ENCODE measurements at regions not wholly inside any gene's neighbourhood (a gene's known extent, or its start where the extent isn't known, plus 50 kb on each side); places are given as distances from the start of the nearest gene placed in this dataset.
"Not testable (repeated sequence)": the region's sequence is repeated elsewhere in the genome, so short reads cannot be mapped to it uniquely, and the experiment has no call there.

- no peak for DNase-seq (ENCODE audit: low read depth in 3 of 3, low spot score in 1 of 3)
These were observed 222.6 kb upstream of the DPYD start for GRCh38 chr1:98143403-98143802.

DNA sequence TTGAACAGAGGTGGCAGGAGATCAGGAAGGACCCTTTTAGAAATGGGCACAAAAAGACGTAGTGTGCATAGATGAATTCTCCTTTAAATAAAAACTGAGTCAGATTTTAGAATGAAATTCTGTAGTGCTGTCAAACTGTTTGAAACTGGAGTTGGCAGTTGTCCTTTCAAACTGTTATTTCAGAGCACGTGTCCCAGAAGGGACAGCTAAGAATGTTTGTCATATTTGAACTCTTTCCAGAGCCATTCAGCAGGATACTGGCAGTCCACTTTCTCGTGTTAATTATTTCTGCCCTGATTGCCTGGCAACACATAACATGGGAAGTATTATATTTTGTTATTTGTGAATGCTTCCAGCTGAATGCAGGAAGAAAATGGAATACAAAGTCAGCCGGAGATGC lies 212.3 kb upstream of the DPYD start:
- no peak for DNase-seq (ENCODE audit: low read depth in 3 of 3, low spot score in 1 of 3)

DNA sequence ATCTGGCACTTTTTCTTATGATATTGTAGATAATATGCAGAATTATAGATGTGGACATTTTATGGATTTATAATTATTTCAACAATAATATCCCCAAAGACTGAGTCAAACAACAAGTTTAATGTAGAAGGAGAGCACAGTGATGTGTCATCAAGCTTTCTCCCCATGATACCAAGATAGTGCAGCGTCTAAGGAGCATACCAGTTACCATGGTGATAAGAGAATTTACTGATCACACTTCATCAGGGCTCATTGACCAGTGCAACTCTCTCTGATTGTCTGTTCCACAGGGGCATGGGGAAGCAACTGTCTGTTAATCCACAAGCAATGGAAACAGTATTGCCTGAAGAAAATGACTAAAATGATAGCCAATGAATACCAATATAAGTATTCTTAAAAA lies 209.6 kb upstream of the DPYD start:
- DNase-seq (ENCODE audit: low read depth in 3 of 3, low spot score in 1 of 3), result no peak

GRCh38 chr1:98129491-98129890 lies 208.7 kb upstream of the DPYD start:
- no peak for DNase-seq (ENCODE audit: low read depth in 3 of 3, low spot score in 1 of 3)

DNA sequence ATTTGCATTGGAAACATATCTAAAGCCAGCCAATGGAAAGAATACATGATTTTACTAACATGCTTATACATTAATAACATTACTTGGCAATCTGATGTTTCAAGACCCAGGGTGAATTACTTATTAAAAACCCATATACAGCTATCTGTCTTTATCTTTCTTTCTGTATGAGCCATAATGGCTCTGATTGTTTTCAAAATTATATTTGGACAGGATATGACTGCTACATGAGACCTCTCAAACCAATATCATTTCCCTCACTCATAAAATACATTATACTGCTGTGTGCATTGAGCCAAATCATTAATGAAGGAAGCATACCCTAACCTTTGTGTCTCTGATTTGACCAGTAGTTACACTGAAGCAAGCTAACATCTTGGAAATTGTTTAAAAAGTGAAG lies 205.9 kb upstream of the DPYD start:
- no peak for DNase-seq (ENCODE audit: low read depth in 3 of 3, low spot score in 1 of 3)

- no peak for DNase-seq (ENCODE audit: low read depth in 3 of 3, low spot score in 1 of 3)
These were observed 200.8 kb upstream of the DPYD start for GRCh38 chr1:98121646-98122045.

GRCh38 chr1:98119796-98120195 lies 199.0 kb upstream of the DPYD start:
- no peak for DNase-seq (ENCODE audit: low read depth in 3 of 3, low spot score in 1 of 3)

- no peak for DNase-seq (ENCODE audit: low read depth in 3 of 3, low spot score in 1 of 3)
These were observed 193.0 kb upstream of the DPYD start for GRCh38 chr1:98113811-98114210.

DNA sequence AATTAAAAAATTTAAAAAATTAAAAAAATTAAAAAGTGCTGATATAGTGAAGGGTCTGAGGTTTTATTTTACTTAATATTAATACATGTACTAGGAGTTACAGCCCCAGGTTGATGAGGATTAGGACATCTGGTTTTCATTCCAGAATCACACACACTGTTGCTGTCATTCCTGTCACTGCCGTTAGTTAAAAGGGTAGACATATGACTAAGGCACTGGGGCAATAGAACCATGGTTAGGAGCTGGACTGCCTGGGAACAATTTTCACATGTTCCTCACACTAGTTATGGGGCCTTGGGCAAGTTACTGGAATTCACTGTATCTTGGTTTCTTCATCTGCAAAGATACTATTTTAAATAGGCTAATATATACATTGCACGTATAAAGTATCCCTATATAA lies 191.8 kb upstream of the DPYD start:
- no peak for DNase-seq (ENCODE audit: low read depth in 3 of 3, low spot score in 1 of 3)

- DNase-seq (ENCODE audit: low read depth in 3 of 3, low spot score in 1 of 3), result no peak
These were observed 189.8 kb upstream of the DPYD start for GRCh38 chr1:98110674-98111073.

GRCh38 chr1:98108378-98108777 lies 187.5 kb upstream of the DPYD start:
- not testable (repeated sequence) for DNase-seq (ENCODE audit: low read depth in 3 of 3, low spot score in 1 of 3)

DNA sequence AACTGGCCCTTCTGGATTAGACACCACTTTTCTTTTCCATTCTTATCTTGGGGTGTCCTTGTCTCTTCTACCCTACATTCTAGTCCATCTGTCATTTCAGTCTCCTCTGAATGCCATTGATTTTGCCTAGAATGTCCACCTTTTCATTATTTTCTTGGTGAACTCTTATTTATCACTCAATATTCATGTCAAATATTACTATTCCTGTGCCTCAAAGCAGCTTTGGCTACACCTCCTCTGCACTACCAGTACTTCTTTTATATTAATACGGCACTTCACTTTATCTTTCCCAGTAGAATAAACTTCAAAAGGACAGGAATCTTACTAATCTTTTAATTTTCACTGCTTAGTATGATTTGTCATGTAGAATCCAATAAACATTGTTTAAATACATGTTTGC lies 186.4 kb upstream of the DPYD start:
- no peak for DNase-seq (ENCODE audit: low read depth in 3 of 3, low spot score in 1 of 3)

GRCh38 chr1:98104289-98104688 lies 183.5 kb upstream of the DPYD start:
- no peak for DNase-seq (ENCODE audit: low read depth in 3 of 3, low spot score in 1 of 3)

- no peak for DNase-seq (ENCODE audit: low read depth in 3 of 3, low spot score in 1 of 3)
These were observed 182.9 kb upstream of the DPYD start for GRCh38 chr1:98103617-98104285.

DNA sequence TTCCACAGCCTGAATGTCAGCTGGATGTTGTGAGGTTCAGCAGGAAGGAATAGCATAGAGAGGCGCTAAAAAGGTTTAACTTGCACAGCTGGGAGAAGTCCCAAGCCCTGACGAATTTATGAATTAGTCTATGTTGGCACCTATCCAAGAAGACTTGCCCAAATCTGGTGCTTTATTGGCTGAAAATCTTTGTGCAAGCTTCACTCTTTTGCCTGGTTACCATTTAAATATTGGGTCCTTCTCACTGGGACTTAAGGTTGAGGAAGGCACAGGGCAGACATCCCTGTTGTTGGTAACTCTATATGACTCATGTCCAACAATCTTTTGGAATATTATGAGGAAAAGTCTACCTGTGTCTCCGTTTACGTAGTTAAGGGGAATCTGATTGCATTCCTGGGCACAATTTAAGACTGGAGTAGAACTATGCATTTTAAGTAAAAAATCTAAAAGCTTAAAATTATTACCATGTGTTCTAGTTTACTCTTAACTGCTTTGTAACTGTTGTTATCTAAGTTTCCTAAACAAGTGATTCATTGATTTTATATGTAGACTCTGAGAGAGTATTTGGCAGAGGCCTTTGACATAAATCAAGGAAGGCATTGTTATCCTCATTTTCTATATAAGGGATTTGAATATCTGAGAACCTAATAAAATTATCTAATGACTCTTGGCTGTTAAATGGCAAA lies 181.7 kb upstream of the DPYD start:
- DNase-seq (ENCODE audit: low read depth in 3 of 3, low spot score in 1 of 3), result no peak

GRCh38 chr1:98101364-98101763 lies 180.5 kb upstream of the DPYD start:
- DNase-seq (ENCODE audit: low read depth in 3 of 3, low spot score in 1 of 3), result no peak

- no peak for DNase-seq (ENCODE audit: low read depth in 3 of 3, low spot score in 1 of 3)
These were observed 178.7 kb upstream of the DPYD start for GRCh38 chr1:98099501-98099900.

DNA sequence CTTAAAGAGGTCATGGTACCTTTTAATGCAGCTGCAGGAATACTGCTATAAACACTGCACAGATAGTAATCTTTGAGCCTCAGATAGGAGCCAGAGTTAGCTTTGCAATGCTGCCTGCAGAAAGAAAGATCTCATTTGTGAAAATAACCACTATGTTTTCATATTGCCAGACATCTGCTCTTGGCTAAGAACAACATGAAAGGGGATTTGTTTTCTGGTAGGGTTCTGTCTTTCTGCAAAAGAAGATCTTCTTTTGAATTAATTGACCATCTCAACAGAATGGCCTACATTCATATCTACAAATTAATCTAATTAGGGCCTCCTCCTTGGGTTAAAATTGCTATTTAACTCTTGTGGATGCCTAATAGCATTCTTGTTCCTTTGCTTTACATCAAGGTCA lies 177.6 kb upstream of the DPYD start:
- DNase-seq (ENCODE audit: low read depth in 3 of 3, low spot score in 1 of 3), result no peak

DNA sequence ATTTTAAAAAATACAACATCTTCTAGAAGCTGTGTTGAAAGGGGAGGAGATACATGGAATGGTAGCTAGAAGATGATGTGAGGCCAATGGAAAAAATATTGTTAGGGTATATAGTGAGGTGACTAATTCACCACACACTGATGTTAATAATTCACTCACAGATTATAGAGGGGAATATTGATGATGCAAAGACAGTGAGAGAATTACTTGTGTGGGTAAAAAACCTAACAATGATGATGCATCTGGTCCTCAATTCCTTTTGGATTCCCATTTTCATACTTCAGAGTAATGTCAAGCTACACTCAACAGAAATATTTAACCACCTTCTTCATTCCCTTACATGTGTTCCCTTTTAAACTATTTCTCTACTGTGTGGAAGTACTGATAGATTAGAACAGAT lies 169.5 kb upstream of the DPYD start:
- no peak for DNase-seq (ENCODE audit: low read depth in 3 of 3, low spot score in 1 of 3)

- no peak for DNase-seq (ENCODE audit: low read depth in 3 of 3, low spot score in 1 of 3)
These were observed 167.5 kb upstream of the DPYD start for GRCh38 chr1:98088381-98088780.

- DNase-seq (ENCODE audit: low read depth in 3 of 3, low spot score in 1 of 3), result no peak
These were observed 166.1 kb upstream of the DPYD start for GRCh38 chr1:98086796-98087441.

DNA sequence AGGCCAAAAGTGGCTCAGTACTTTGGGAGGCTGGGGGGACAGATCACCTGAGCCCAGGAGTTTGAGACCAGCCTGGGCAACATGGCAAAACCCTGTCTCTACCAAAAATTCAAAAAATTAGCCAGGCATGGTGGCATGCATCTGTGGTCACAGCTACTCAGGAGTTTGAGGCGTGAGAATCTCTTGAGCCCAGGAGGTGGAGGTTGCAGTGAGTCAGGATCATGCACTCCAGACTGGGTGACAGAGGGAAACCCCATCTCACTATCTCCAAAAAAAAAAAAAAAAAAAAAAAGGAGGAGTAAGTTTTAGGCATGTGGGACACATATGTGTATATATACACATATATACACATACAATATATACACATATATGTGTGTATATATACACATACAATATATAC lies 165.3 kb upstream of the DPYD start:
- no peak for DNase-seq (ENCODE audit: low read depth in 3 of 3, low spot score in 1 of 3)

DNA sequence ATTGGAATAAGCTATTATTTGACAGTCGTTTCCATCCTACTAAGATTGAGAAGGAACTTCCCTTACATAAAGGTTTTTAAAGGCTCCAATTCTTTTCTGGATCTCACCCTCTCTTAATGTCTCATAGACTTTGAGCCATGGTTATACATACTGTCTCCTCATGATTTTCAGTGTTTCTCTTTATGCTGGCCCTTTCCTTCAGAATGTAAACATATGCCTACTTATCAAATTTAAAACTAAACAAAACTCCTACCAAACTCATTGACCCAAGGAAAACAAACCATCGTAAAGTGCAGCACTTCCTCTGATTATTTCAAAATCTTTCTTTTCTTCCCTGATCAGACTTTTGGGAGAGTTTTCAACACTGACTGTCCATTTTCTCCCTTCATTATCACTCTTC lies 163.4 kb upstream of the DPYD start:
- no peak for DNase-seq (ENCODE audit: low read depth in 3 of 3, low spot score in 1 of 3)
